NCI-H2196 (cell line): ENCODE measurements at regions not wholly inside any gene's neighbourhood (a gene's known extent, or its start where the extent isn't known, plus 50 kb on each side); places are given as distances from the start of the nearest gene placed in this dataset.

Experiments
- DNase-seq: peaks from one replicate; lab custom pipeline; 2025; ENCODE audit not compliant: unreplicated experiment; lab: John Stamatoyannopoulos, UW

- DNase-seq, result no peak
Measured at GRCh38 chr5:173780235-173781234, 107.6 kb upstream of the CPEB4 start.

- DNase-seq, result no peak
Measured at GRCh38 chr5:173781432-173781815, 106.7 kb upstream of the CPEB4 start.

GRCh38 chr5:173781816-173782670, 106.1 kb upstream of the CPEB4 start:
- DNase-seq, result no peak

- DNase-seq, result no peak
Measured at GRCh38 chr5:173782671-173783101, 105.5 kb upstream of the CPEB4 start.

GRCh38 chr5:173783371-173783770, 104.8 kb upstream of the CPEB4 start:
- DNase-seq, result no peak

- DNase-seq, result no peak
Measured at GRCh38 chr5:173785400-173785799, 102.7 kb upstream of the CPEB4 start.

GRCh38 chr5:173785866-173786265, 102.3 kb upstream of the CPEB4 start:
- DNase-seq, result no peak

GRCh38 chr5:173786286-173787187, 101.6 kb upstream of the CPEB4 start:
- DNase-seq, result no peak

GRCh38 chr5:173789031-173789920, 98.9 kb upstream of the CPEB4 start:
- DNase-seq, result no peak

- DNase-seq, result no peak
Measured at GRCh38 chr5:173790177-173790719, 97.9 kb upstream of the CPEB4 start.

GRCh38 chr5:173790836-173791546, 97.2 kb upstream of the CPEB4 start:
- no peak for DNase-seq

- no peak for DNase-seq
Measured at GRCh38 chr5:173791878-173792277, 96.3 kb upstream of the CPEB4 start.

GRCh38 chr5:173792781-173793547, 95.2 kb upstream of the CPEB4 start:
- DNase-seq, result no peak

- no peak for DNase-seq
Measured at GRCh38 chr5:173793648-173794548, 94.3 kb upstream of the CPEB4 start.

GRCh38 chr5:173794901-173795416, 93.2 kb upstream of the CPEB4 start:
- DNase-seq, result no peak

- DNase-seq, result no peak
Measured at GRCh38 chr5:173795601-173796000, 92.5 kb upstream of the CPEB4 start.
